K562 (cell line): ENCODE measurements at regions not wholly inside any gene's neighbourhood (a gene's known extent, or its start where the extent isn't known, plus 50 kb on each side); places are given as distances from the start of the nearest gene placed in this dataset.

Source experiments
- ARID1B ChIP-seq: fragments of 450-650 bp; IDR thresholded peaks from 2 replicates; pipeline ENCODE4 v1.6.1; 2016; ENCODE audit warnings: antibody characterized with exemption, mild to moderate bottlenecking, inconsistent platforms
- E2F4 ChIP-seq: sonication (generic); formaldehyde crosslinking; IDR thresholded peaks from 2 replicates; pipeline ENCODE4 v1.8.0; 2022; ENCODE audit warnings: mild to moderate bottlenecking, low read depth, missing genetic modification reagents
- E2F5 ChIP-seq: sonication (generic); formaldehyde crosslinking; IDR thresholded peaks from 2 replicates; pipeline ENCODE4 v1.8.0; 2022; ENCODE audit warnings: mild to moderate bottlenecking, missing genetic modification reagents
- GTF2E2 ChIP-seq: fragments of 200-800 bp; sonication (Bioruptor generic); IDR thresholded peaks from 2 replicates; pipeline ENCODE4 v1.6.1; 2016; ENCODE audit warnings: missing genetic modification characterization, missing compliant biosample characterization
- HNRNPLL ChIP-seq: fragments of 200-400 bp; formaldehyde crosslinking; IDR thresholded peaks from 2 replicates; pipeline ENCODE4 v1.6.1; 2017; ENCODE audit warnings: low read length, low read depth, mild to moderate bottlenecking; ENCODE audit not compliant: poor library complexity, severe bottlenecking
- MEF2A ChIP-seq: IDR thresholded peaks from 2 replicates; pipeline ENCODE4 v1.6.1; 2011; ENCODE audit warnings: low read depth, mild to moderate bottlenecking, low read length, moderate library complexity; ENCODE audit not compliant: control insufficient read depth
- NCOA6 ChIP-seq: fragments of 450-650 bp; IDR thresholded peaks from 2 replicates; pipeline ENCODE4 v1.6.1; 2017; ENCODE audit warnings: mild to moderate bottlenecking
- NELFE ChIP-seq: IDR thresholded peaks from 2 replicates; pipeline ENCODE4 v1.6.1; 2011; ENCODE audit warnings: mild to moderate bottlenecking; ENCODE audit not compliant: insufficient read depth, insufficient read length
- NKRF ChIP-seq: fragments of 450-650 bp; IDR thresholded peaks from 2 replicates; pipeline ENCODE4 v1.6.1; 2016; ENCODE audit warnings: borderline replicate concordance
- NR2C1 ChIP-seq, 2 experiments: fragments of 450-650 bp; IDR thresholded peaks; 2 replicates each; pipeline ENCODE4 v1.6.1; 2017; ENCODE audit warnings: mild to moderate bottlenecking in 2 of 2, antibody characterized with exemption in 1 of 2, inconsistent platforms in 1 of 2, missing compliant biosample characterization in 1 of 2, missing genetic modification characterization in 1 of 2
- PHB ChIP-seq: fragments of 250-450 bp; sonication (Bioruptor Pico); IDR thresholded peaks from 2 replicates; pipeline ENCODE4 v1.5.0; 2021
- PML ChIP-seq: IDR thresholded peaks from 2 replicates; pipeline ENCODE4 v1.6.1; 2012; ENCODE audit warnings: low read length, inconsistent platforms
- THRB ChIP-seq: fragments of 450-650 bp; formaldehyde crosslinking; conservative IDR thresholded peaks from 2 replicates; pipeline ENCODE4 v1.4.0; 2022; ENCODE audit warnings: mild to moderate bottlenecking, missing genetic modification characterization
- USF1 ChIP-seq: sonication (generic); formaldehyde crosslinking; IDR thresholded peaks from 2 replicates; pipeline ENCODE4 v1.9.0; 2022; ENCODE audit warnings: mild to moderate bottlenecking, missing genetic modification reagents
- WHSC1 ChIP-seq: IDR thresholded peaks from one replicate; pipeline ENCODE4 v1.6.1; 2012; ENCODE audit warnings: low read length, control low read depth, inconsistent platforms
- YBX1 ChIP-seq: fragments of 450-650 bp; IDR thresholded peaks from 2 replicates; pipeline ENCODE4 v1.7.1; 2016; ENCODE audit warnings: mild to moderate bottlenecking
- ZNF175 ChIP-seq: fragments of 200-800 bp; sonication (Bioruptor generic); IDR thresholded peaks from 2 replicates; pipeline ENCODE4 v1.6.1; 2016; ENCODE audit warnings: low read depth, mild to moderate bottlenecking, missing genetic modification characterization, missing compliant biosample characterization
- ZNF239 ChIP-seq: fragments of 250-450 bp; sonication (Bioruptor Pico); IDR thresholded peaks from 2 replicates; pipeline ENCODE4 v1.4.0; 2020; ENCODE audit warnings: mild to moderate bottlenecking
- ZNF586 ChIP-seq: fragments of 450-650 bp; formaldehyde crosslinking; conservative IDR thresholded peaks from 2 replicates; pipeline ENCODE4 v1.4.0; 2020; ENCODE audit warnings: mild to moderate bottlenecking, moderate library complexity
- ZNF77 ChIP-seq: fragments of 250-450 bp; sonication (Bioruptor Pico); IDR thresholded peaks from 2 replicates; pipeline ENCODE4 v1.5.0; 2020
- ZSCAN32 ChIP-seq: fragments of 450-650 bp; formaldehyde crosslinking; IDR thresholded peaks from 2 replicates; pipeline ENCODE4 v1.4.0; 2020; ENCODE audit warnings: mild to moderate bottlenecking, moderate library complexity

- TF ChIP-seq WHSC1: no peak
- no peak for TF ChIP-seq THRB
- no peak for TF ChIP-seq E2F4
- TF ChIP-seq ARID1B: peak; percentile 93
- 0 out of 2 replicates have a peak, but pooled peaks have one; percentile 17 for TF ChIP-seq ZNF175
- TF ChIP-seq ZSCAN32 (CRISPR knock-in tag): no peak
- peak; percentile 66 for TF ChIP-seq NR2C1 (IDR thresholded peaks at IDR 0.05)
- peak; percentile 44; the same call in 1 of the 2 replicates for TF ChIP-seq NR2C1 (tag; IDR thresholded peaks at IDR 0.05)
- no peak for TF ChIP-seq NELFE
- no peak for TF ChIP-seq HNRNPLL
- TF ChIP-seq PML: peak; percentile 69; the same call in 1 of the 2 replicates
- no peak for TF ChIP-seq E2F5 (CRISPR knock-in tag)
- TF ChIP-seq NKRF: no peak
- TF ChIP-seq ZNF586 (CRISPR knock-in tag): no peak
- no peak for TF ChIP-seq GTF2E2 (tag)
- no peak for TF ChIP-seq ZNF239
- TF ChIP-seq NCOA6: 0 out of 2 replicates have a peak, but pooled peaks have one; percentile 20
- no peak for TF ChIP-seq PHB
- 0 out of 2 replicates have a peak, but pooled peaks have one; percentile 31 for TF ChIP-seq USF1
- TF ChIP-seq ZNF77 (CRISPR knock-in tag): no peak
- TF ChIP-seq YBX1: no peak
- TF ChIP-seq MEF2A: peak; percentile 83
These were observed 91.8 kb upstream of the EEA1 start (continued) for GRCh38 chr12:93020631-93021597.
